GM12875 (cell line): ENCODE measurements at regions not wholly inside any gene's neighbourhood (a gene's known extent, or its start where the extent isn't known, plus 50 kb on each side); places are given as distances from the start of the nearest gene placed in this dataset.

Experiments
- H3K4me3 ChIP-seq: one replicate; pipeline ENCODE4 v1.5.1; 2011; ENCODE audit warnings: low read depth, low read length, control low read depth
- TF ChIP-seq, protein P1 (sequence below): IDR thresholded peaks from 2 replicates; pipeline ENCODE4 v1.5.1; 2011; ENCODE audit warnings: low read depth, mild to moderate bottlenecking, control low read depth, inconsistent platforms, low read length, moderate library complexity, borderline replicate concordance; ENCODE audit not compliant: insufficient read depth

GRCh38 chr1:220372451-220372850, 100.2 kb upstream of the RAB3GAP2 start:
- no peak overlapping the region for H3K4me3 ChIP-seq

GRCh38 chr1:220371324-220371723, 99.1 kb upstream of the RAB3GAP2 start:
- TF ChIP-seq, protein P1, sequence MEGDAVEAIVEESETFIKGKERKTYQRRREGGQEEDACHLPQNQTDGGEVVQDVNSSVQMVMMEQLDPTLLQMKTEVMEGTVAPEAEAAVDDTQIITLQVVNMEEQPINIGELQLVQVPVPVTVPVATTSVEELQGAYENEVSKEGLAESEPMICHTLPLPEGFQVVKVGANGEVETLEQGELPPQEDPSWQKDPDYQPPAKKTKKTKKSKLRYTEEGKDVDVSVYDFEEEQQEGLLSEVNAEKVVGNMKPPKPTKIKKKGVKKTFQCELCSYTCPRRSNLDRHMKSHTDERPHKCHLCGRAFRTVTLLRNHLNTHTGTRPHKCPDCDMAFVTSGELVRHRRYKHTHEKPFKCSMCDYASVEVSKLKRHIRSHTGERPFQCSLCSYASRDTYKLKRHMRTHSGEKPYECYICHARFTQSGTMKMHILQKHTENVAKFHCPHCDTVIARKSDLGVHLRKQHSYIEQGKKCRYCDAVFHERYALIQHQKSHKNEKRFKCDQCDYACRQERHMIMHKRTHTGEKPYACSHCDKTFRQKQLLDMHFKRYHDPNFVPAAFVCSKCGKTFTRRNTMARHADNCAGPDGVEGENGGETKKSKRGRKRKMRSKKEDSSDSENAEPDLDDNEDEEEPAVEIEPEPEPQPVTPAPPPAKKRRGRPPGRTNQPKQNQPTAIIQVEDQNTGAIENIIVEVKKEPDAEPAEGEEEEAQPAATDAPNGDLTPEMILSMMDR: no peak
- H3K4me3 ChIP-seq: no peak overlapping the region

More at GRCh38 chr1:220372451-220372850, 100.2 kb upstream of the RAB3GAP2 start:
- TF ChIP-seq, protein P1: no peak

DNA sequence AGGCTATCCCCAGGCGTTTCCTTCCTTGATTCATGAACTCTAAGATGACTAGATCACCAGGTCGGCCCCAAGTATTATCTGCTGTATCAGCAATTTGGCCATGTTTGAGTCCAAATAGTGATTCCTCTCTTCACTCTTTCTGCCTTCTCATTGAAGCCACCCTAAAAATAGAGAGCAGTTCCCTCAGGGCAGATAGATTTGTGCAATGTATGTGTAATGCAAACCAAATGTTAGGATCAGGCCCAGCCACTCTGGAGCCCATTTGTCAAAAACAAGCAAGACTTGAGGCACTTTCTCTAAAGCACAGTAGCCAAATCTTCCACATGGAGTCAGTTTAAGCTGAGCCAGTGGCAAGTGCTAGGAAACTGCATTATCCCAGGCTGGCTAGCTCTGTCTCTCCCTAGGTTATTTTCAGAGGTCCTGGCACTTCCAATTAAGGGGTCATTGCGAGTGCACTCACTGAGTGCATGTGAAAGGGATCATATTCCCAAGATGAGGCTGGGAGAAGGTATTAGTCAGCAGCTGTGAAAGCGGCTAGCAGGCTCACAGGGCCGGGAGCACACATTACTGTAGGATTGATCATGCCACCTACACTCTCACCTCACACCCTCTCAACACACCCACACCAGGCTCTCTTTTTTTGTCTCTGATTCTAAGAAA, 97.9 kb upstream of the RAB3GAP2 start:
- TF ChIP-seq, protein P1: no peak

DNA sequence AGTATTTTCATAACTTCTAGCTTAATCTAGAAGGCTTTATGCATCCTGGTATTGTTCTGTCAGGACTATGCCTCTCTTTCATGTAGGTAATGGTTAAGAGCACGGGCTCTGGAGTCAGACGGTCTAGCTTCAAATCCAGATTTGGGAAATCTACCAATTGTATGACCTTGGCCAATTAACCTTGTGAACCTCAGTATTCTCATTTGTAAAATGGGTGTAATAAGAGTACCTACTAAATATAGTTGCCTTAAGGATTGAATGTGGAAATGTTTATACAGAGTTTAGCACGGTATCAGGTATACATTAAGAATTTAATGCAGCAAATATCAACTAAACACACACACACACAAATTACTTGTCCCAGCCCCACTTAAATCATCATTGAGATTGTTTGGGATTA, 97.3 kb upstream of the RAB3GAP2 start:
- TF ChIP-seq, protein P1: no peak
- H3K4me3 ChIP-seq: no peak overlapping the region

More for the DNA sequence above, 97.9 kb upstream of the RAB3GAP2 start:
- H3K4me3 ChIP-seq: no peak overlapping the region

DNA sequence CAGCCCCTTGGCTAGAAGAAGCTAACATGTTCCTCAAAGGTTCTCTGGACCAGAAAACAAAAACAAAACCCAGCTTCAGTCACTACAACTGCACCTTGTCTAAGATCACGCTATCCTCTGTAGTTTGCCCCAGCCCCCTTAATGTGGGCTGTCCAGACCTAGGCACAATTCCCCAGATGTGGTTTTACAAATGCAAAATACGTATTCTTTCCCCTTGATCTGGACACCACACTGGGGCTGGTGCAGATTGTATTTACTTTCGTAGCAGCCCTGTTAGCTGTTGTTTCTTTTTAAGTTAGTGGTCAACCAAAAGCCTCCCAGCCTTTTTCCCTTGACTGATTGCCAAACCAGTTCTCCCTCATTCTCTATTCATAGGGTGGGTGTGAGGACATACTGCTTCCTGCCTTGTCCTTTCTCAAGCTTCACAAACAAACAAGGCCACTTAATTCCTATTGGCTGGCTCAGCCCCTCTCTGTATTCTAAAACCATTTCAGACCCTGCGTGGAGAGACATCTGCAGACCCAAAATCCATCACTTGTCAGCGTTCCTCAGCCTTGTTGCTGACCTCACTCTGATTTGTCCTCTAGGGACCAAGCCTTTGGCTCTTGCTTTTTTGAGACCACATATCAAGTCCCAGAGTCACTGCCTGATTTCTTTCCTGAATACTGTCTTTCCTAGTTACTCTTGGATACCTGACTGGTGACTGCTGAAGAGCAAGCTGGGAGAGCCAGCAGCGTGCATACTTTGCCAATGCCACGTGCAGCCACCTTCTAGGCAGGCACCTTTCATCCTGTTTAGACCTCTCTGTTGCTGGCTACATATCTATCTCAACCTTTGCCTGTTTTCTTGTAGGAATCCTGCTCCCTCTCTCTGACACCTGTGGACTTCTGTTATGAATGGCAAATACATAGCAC, 96.4 kb upstream of the RAB3GAP2 start:
- TF ChIP-seq, protein P1: no peak
- no peak overlapping the region for H3K4me3 ChIP-seq

GRCh38 chr1:220367833-220368232, 95.6 kb upstream of the RAB3GAP2 start:
- TF ChIP-seq, protein P1: no peak
- H3K4me3 ChIP-seq: no peak overlapping the region
